ENCODE measurements at regions not wholly inside any gene's neighbourhood (a gene's known extent, or its start where the extent isn't known, plus 50 kb on each side); places are given as distances from the start of the nearest gene placed in this dataset.

DNA sequence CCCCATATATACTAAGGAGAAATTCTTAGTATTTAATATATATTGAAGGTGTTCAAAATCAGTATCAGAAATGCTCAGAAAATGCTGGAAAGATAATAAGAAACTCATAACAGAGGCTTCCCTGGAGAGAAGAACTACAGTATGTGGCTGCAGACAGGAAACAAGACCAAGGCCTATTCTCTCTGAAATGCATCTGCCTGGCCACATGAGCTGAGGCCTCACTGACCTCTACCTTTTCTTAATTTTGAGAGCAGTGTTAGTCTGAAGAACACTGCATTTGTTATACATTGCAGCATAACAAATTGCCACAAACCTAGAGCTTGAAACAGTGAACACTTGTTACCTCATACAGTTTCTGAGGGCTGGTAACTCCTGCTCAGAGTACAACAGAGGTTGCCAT lies 133.4 kb upstream of the SPEF2 start:
- BruUV-seq (replicated peaks): no TSS peak
- H3K79me1 ChIP-seq (ENCODE audit: low read depth in 1 of 2, low read length in 2 of 2): no peaks in the 10 kb centered on the region
- H4K5ac ChIP-seq (ENCODE audit: low read depth, low read length): no peak overlapping the region

More for the DNA sequence above, 133.4 kb upstream of the SPEF2 start:
- no peak overlapping the region for H3K4me3 ChIP-seq (ENCODE audit: insufficient read depth, low read depth, low read length)
- ChIA-PET POLR2A (ENCODE audit: unreplicated experiment) (no interaction called here), CTCF (no interaction called here)
- H2AK9ac ChIP-seq (replicated peaks; ENCODE audit: low read depth, low read length, poor library complexity): no peak overlapping the region
- intact Hi-C loops (cut with micrococcal nuclease): no loop called here
- H3K9me1 ChIP-seq (ENCODE audit: insufficient read depth, low read length): no peaks in the 10 kb centered on the region
- no peaks in the 10 kb centered on the region for H3K4me1 ChIP-seq (ENCODE audit: control insufficient read depth, insufficient read depth, low read length)
- H3K56ac ChIP-seq (ENCODE audit: extremely low read depth, insufficient read depth, low read length): no peak overlapping the region
- H3K27me3 ChIP-seq (ENCODE audit: control insufficient read depth, insufficient read depth, low read length): no peaks in the 10 kb centered on the region
- in situ Hi-C loops (cut with MboI; ENCODE audit: low sequenced_read_pairs): no loop called here
- no peak overlapping the region for H4K91ac ChIP-seq (ENCODE audit: insufficient read depth, low read depth, low read length)
- H2BK5ac ChIP-seq (ENCODE audit: low read depth, low read length, poor library complexity, severe bottlenecking): no peak overlapping the region
- no peak overlapping the region for H2BK20ac ChIP-seq (ENCODE audit: low read depth, low read length)
- H3K4me2 ChIP-seq (ENCODE audit: low read depth, low read length): no peak overlapping the region
- H3K18ac ChIP-seq (ENCODE audit: low read depth, low read length): no peak overlapping the region
- no peak overlapping the region for H2BK15ac ChIP-seq (ENCODE audit: low read depth, low read length)
- H3K36me3 ChIP-seq (ENCODE audit: control insufficient read depth, insufficient read depth, low read length): no peaks in the 10 kb centered on the region
- no peak overlapping the region for H2AK5ac ChIP-seq (ENCODE audit: low read depth, low read length)
- no peaks in the 10 kb centered on the region for H3K9me3 ChIP-seq (ENCODE audit: control insufficient read depth, insufficient read depth, low read length)
- no peak overlapping the region for H3K23ac ChIP-seq (ENCODE audit: low read depth, low read length)
- no peak for ATAC-seq (ENCODE audit: low read depth)
- H2AFZ ChIP-seq (replicated peaks; ENCODE audit: low read length, poor library complexity): no peak overlapping the region
- no peak for DNase-seq
- TF ChIP-seq NFE2L2 (IDR thresholded peaks at IDR 0.05; ENCODE audit: low read depth, low read length): no peak
- TF ChIP-seq RCOR1 (IDR thresholded peaks at IDR 0.05; ENCODE audit: insufficient replicate concordance, low read length): no peak
- TF ChIP-seq RFX5 (IDR thresholded peaks at IDR 0.05; ENCODE audit: low read depth, low read length): no peak
- TF ChIP-seq, protein P1, sequence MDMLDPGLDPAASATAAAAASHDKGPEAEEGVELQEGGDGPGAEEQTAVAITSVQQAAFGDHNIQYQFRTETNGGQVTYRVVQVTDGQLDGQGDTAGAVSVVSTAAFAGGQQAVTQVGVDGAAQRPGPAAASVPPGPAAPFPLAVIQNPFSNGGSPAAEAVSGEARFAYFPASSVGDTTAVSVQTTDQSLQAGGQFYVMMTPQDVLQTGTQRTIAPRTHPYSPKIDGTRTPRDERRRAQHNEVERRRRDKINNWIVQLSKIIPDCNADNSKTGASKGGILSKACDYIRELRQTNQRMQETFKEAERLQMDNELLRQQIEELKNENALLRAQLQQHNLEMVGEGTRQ (IDR thresholded peaks at IDR 0.05; ENCODE audit: low read depth, low read length): no peak
- no peak overlapping the region for H3K9ac ChIP-seq (ENCODE audit: low read depth, low read length)
- H3K27ac ChIP-seq (ENCODE audit: insufficient read depth, low read length): no peak overlapping the region
- no peak overlapping the region for H4K8ac ChIP-seq (ENCODE audit: low read depth in 2 of 2, low read length in 2 of 2)
- H4K20me1 ChIP-seq (ENCODE audit: insufficient read depth, low read length): no peaks in the 10 kb centered on the region
- H2BK120ac ChIP-seq (ENCODE audit: low read depth, low read length): no peak overlapping the region
- no peak overlapping the region for H3K4ac ChIP-seq (ENCODE audit: low read depth, low read length)
- no peak overlapping the region for H3K14ac ChIP-seq (replicated peaks; ENCODE audit: low read depth, low read length)
- dilution Hi-C loops (cut with HindIII; ENCODE audit: low sequenced_read_pairs, unreplicated experiment): no loop called here

Measured in IMR-90 (cell line).